KOPT-K1 (cell line): ENCODE measurements at regions not wholly inside any gene's neighbourhood (a gene's known extent, or its start where the extent isn't known, plus 50 kb on each side); places are given as distances from the start of the nearest gene placed in this dataset.

Experiments used
- H3K27ac ChIP-seq: fragments of 200-600 bp; sonication (generic); 2 replicates; pipeline ENCODE4 v1.5.1; 2016; ENCODE audit warnings: antibody characterized with exemption, mild to moderate bottlenecking, low read depth, low read length; ENCODE audit not compliant: poor library complexity, severe bottlenecking
- H3K36me3 ChIP-seq: fragments of 200-600 bp; sonication (generic); 2 replicates; pipeline ENCODE4 v1.5.1; 2017; ENCODE audit warnings: antibody characterized with exemption, mild to moderate bottlenecking, low read length, moderate library complexity; ENCODE audit not compliant: insufficient read depth
- H3K9me3 ChIP-seq: fragments of 200-600 bp; sonication (generic); 2 replicates; pipeline ENCODE4 v1.5.1; 2017; ENCODE audit warnings: antibody characterized with exemption, low read length, mild to moderate bottlenecking; ENCODE audit not compliant: insufficient read depth, poor library complexity, severe bottlenecking

DNA sequence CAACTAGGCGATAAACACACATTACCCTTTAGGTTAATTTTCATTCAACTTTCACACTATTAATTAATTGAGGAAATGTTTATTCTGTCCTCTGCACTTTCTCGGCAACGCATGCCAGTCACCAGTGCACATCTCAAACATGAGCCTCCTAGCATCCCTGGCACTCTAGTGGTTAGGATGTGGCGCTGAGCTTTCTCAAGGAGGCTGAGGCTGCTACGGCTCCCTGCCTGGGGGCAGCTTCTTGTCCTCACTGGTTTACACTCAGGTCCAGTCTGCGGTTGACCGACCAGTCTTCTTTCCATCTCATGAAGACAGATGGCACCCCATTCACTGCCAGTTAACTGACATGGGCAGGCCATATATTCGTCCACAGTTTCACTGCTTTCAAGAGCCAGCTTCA lies 463.4 kb downstream of the EIPR1 start:
- Histone ChIP-seq H3K9me3 (no peaks in the 10 kb centered on the region), H3K36me3 (no peaks in the 10 kb centered on the region), H3K27ac (no peak overlapping the region)

DNA sequence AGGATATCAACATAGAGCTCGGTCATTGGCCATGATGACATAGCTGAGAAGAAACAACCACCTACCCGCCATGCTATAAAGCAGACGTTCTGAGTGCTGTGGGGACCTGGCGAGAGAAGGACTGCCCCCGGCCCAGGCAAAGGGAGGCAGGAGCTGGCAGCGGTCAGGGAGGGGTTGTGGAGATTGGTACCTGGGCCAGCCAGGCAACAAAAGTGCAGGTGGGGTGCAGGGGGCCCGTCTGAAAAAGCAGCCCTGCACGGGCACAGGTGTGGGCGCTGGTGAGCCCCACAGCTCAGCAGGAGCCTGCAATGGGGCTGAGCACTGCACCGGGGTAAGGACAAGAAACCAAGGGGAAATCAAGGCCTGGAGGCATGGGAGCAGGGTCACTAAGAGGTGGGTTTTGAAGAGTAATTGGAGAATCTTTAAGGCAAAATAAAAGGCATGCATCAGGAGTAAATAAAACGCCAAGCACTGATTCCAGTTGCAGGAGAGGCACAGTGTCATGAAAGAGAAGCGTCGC lies 464.0 kb downstream of the EIPR1 start:
- H3K36me3 ChIP-seq = no peaks in the 10 kb centered on the region
- H3K9me3 ChIP-seq = no peaks in the 10 kb centered on the region
- no peak overlapping the region for H3K27ac ChIP-seq

DNA sequence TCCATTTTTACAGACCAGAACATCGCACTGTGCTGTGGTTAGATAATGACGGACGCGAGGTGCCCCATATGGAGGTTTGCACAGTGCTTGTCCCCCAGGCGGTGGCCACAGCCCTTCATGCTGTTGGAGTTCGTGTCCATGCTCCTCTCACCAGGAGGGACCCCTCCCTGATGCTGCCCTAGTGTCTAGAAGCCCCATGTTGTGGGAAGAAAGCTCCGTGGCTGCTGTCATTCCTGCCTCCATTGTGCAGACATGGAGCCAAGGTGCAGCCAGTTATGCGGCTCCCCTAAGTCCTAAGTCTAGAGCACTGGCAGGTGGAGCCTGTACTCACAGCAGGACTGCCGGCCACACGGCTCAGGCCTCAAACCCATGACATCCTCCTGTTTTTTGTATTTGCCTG lies 464.9 kb downstream of the EIPR1 start:
- H3K9me3 ChIP-seq = no peaks in the 10 kb centered on the region
- no peak overlapping the region for H3K27ac ChIP-seq
- no peaks in the 10 kb centered on the region for H3K36me3 ChIP-seq

DNA sequence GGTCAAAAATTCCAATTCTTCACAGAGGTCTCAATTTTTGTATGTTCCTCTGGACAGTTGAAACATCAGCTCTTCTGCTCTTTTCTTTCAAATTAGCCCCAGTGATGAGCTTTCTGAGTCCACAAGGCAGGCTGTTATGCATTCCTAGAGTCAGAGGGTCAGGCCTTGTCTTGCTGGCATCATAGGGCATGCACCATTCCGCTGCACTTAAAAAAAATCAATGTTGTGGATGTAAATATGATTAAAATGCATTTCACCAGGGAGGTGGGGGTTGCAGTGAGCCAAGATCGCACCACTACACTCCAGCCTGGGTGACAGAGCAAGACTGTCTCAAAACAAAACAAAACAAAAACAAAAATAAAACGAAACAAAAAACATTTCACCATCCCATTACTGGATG lies 465.3 kb downstream of the EIPR1 start:
- Histone ChIP-seq H3K27ac (no peak overlapping the region), H3K36me3 (no peaks in the 10 kb centered on the region), H3K9me3 (no peaks in the 10 kb centered on the region)

DNA sequence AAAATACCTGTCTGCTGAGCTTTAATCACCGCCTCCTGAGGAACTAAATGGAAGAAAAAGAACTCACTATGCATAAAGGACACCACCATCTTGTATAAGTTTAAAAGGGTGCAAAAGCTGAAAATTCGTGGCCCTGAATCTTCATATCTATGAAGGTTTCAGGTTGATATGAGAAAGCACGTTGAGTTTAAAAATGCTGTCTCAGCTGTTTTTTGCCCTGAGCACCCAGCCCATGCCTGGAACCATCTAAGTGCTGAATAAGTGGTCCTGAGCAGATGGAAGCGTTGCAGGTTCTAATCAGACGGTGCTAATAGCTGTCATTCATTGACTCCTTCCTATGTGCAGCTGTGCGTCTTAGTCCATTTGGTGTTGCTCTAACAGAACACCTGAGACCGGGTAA lies 467.4 kb downstream of the EIPR1 start:
- no peaks in the 10 kb centered on the region for H3K9me3 ChIP-seq
- no peak overlapping the region for H3K27ac ChIP-seq
- no peaks in the 10 kb centered on the region for H3K36me3 ChIP-seq

DNA sequence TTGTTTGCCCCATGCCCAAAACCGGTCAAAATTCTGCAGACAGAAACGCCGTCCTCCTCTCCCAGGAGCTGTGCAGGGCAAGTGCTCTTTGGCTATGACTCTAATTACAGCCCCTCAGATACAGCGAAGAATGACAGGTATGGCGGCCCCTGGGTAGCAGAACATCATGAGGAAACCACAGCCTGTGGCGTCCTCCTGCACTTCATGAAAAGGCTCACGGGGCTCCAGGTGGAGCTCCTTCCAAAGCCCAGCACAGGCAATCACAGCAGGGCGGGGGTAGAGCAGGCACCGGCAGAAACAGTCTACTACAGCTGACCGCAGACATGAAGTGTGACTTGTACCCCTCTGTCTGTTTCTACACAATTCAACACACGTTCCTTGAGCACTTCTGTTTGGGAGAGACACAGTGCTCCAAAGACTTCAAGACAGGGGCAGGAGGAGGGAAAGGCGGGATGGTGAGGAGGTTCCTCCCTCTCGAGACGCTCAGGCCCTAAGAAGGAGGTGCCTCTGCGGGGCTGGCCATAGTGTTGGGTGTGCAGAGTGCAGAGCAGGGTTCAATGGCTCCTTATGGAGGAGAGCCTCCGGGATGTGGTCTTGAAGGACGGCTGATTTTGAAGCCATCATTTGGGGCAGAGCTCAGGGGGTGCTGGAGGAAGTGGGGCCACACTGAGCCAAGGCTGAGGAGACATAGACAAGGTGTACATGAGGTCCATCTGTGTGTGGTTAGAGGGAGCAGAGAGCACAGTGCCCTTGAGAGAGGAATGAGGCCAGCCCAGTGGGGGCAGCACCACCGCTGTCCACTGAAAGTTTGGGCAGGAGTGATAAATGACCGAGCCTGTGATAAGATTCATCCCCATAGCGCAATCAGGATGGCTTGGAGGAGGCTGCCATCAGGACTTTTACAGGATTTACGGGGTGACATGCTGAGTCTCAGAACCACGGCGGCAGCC lies 468.3 kb downstream of the EIPR1 start:
- no peaks in the 10 kb centered on the region for H3K36me3 ChIP-seq
- H3K9me3 ChIP-seq = no peaks in the 10 kb centered on the region
- H3K27ac ChIP-seq = no peak overlapping the region

DNA sequence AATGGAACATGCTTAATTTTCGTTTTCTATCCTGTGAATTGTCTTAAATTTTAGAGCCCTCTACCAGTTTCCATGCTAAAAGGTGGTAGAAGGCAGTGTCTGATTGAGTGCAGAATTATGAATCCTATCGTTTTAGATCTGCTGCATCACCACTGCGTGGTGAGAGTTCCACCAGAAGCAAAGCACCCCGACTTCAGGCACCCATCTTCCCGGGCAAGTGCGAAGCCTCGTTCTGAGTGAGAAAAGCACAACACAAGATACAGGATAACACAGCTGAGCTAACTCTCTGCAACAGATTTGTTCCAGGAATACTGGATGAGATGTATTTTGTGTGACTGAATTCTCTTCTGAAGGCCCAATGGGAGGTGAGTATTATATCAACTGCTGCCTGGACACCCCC lies 471.5 kb downstream of the EIPR1 start:
- Histone ChIP-seq H3K9me3 (no peaks in the 10 kb centered on the region), H3K27ac (no peak overlapping the region), H3K36me3 (no peaks in the 10 kb centered on the region)

DNA sequence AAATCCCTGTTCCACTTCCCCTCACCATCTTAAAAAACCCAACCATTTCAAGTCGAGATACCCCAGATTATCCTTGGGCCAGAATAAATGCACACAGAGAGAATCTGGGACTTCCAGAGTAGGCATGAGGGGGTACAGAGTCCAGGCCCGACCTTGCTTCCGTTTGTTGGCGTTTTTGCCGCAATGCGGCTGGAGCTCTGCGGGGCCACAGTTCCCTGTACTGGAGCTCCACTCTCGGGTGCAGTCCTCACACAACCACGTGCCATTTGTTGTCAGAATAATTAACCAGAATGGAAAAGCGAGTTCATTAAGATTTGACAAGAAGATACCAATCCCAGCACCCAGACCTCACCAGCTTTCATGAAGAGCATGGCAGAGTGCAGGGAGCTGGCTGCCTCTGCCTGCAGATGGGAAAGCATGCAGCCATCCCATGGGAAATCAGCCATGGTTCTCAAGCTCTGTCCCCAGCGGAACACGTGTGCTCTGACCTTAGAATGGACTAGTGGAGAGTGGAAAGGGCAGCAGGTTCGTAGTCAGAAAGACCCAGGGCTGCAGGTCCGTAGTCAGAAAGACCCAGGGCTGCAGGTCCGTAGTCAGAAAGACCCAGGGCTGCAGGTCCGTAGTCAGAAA lies 472.8 kb downstream of the EIPR1 start:
- H3K36me3 ChIP-seq = no peaks in the 10 kb centered on the region
- no peaks in the 10 kb centered on the region for H3K9me3 ChIP-seq
- no peak overlapping the region for H3K27ac ChIP-seq

DNA sequence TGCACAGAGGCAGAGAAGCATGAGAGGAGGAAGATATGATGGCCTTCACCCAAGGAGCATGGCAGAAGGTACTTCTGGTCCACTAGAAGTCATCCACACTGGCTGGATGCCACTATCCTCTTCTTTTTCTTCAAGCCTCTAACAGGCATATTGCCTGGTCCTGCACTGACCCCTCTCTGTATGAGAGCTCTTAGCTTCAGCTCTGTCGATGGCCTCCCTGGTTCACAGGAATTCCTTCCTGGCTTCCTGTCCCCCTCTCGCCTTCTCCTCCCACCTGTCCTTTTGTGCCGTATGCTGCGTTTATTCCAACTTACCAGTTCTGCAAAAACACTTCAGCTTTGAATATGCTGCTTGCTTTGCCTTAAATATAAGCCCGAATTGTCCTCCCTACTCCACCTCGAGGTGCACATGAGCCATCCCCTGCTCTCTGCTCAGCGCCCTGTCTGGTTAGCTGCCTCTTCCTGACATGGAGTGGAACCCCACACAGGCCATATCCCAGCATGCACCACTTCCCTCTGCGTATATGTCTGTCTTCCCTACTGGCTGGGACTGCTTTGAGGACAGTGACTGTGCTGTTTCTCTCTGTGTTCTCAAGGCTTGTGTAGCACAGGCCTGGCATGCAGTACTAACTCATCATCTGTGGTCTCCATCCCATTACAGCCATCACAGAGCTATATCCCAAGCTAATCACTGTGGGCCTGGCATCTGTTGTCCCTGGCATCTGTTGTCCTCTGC lies 474.9 kb downstream of the EIPR1 start:
- H3K9me3 ChIP-seq = no peaks in the 10 kb centered on the region
- H3K36me3 ChIP-seq = no peaks in the 10 kb centered on the region
- H3K27ac ChIP-seq = no peak overlapping the region

DNA sequence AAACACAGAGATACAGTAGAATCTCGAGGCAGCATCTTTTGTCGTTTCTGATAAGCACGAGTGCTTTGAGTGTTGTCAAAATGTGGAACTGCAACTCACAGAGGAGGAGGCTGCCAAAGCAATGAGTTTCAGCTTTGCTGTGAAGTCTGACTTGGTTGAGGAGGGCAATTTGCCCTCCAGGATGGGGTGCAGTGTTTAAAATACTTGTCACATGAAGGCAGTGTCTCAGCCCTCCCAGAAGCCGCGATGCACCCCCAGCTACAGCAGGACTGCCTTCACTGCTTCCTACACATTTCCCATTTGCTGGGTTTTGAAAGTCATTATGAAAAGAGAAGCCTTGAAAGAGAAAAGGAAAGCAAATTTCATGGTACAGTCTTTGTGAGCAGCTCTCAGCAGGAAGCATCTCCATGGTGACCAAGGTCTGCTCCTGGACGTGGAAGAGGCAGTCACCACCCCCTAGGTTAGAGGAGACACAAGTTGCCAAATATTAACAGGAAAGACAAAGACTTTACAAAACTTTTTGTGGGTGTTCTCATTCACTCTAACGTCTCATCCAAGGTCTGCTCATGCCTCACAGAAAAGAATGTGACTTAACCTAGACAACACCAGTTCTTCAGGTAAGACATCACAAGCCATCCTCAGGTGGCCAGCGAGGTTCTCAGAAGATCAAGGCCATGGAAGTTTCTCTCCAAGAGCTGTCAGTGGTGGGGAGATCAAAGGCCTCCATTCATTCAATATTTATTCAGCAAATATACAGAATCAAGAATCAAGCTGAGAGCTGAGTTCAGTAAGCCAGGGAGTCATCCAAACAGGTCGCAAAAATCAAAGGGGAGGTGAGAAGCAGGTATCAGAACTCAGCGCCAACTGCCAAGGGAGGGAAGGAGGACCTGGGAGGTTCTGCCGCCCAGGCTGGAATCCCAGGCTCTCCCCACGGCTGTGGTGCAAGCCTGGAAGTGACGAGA lies 476.0 kb downstream of the EIPR1 start:
- Histone ChIP-seq H3K9me3 (no peaks in the 10 kb centered on the region), H3K36me3 (no peaks in the 10 kb centered on the region), H3K27ac (no peak overlapping the region)

DNA sequence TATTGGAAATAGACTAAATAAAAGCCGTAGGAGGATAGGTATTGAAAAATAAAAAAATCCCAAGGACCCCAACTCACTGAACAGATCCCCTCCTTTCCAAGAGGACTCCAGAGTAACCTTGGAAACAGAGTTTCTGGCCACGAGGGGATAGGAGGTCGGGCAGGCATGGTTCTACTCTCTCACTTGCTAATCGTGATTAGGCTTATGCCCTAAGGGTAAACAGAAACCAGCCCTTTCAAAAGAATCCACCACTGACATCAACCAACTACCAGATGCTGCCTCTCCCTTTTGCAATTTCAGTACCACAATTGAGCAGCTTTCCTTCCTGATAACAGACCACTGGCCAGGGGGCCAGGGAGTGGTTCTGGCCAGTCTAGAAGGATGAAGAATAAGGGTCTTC lies 477.8 kb downstream of the EIPR1 start:
- no peaks in the 10 kb centered on the region for H3K36me3 ChIP-seq
- no peak overlapping the region for H3K27ac ChIP-seq
- H3K9me3 ChIP-seq = no peaks in the 10 kb centered on the region

DNA sequence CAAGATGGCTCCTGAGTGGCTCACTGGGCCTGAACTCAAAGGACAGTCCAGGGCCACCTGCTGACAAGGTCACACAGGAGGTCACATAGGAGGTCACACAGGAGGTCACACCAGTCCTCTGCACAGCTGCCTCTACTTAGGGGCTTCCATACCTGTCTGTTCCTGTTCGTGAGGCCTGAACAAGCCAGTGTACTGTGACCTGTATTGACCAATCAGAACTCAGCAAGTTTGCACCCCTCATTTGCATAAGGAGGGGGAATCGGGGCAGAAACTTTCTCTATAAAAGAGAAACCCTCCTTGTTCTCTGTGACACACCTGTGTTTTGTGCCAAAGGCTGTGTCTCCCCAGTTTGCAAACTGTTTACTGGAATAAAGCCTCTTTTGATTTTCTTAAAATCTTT lies 478.9 kb downstream of the EIPR1 start:
- Histone ChIP-seq H3K27ac (no peak overlapping the region), H3K36me3 (no peaks in the 10 kb centered on the region), H3K9me3 (no peaks in the 10 kb centered on the region)

DNA sequence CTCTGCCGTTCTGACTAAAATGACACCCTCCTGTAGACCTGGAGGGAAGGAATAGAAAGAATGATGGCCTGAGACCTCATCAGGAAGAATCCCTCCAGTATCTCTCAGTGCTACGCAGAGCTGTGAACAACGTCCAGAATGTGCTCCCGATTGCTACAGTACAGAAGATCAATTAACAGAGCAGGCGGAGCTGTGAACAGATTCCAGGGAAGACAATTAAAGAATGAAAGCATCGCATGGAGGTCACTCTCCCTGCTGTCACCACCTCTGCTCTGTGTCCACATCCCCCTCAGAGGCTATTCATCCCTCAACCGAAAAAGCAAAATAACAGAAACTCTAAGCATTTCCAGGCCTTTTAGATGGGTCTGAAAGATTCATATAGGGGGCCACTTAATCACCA lies 481.0 kb downstream of the EIPR1 start:
- no peak overlapping the region for H3K27ac ChIP-seq
- H3K36me3 ChIP-seq = no peaks in the 10 kb centered on the region
- H3K9me3 ChIP-seq = no peaks in the 10 kb centered on the region

DNA sequence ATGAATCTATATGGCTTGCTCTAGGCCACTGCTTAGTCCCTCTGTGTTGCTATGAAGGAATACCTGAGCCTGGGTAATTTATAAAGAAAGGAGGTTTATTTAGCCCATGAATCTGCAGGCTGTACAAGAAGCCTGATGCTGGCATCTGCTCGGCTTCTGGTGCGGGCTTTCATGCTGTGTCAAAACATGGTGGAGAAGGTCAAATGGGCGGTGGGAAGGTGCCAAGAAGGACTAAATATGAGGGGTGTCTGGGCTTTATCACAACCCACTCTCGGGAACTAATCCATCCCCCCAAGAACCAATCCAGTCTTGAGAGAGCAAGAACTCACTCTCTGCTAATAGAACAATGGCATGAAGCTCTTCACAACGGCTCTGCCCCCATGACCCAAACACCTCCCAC lies 481.6 kb downstream of the EIPR1 start:
- Histone ChIP-seq H3K27ac (no peak overlapping the region), H3K9me3 (no peaks in the 10 kb centered on the region), H3K36me3 (no peaks in the 10 kb centered on the region)
